GM19455 (cell line): ENCODE measurements at regions not wholly inside any gene's neighbourhood (a gene's known extent, or its start where the extent isn't known, plus 50 kb on each side); places are given as distances from the start of the nearest gene placed in this dataset.
"Not testable (repeated sequence)": the region's sequence is repeated elsewhere in the genome, so short reads cannot be mapped to it uniquely, and the experiment has no call there.

Experiments
- ATAC-seq: cut with Tn5 transposase; IDR thresholded peaks from one replicate; pipeline ENCODE4 v1.9.1; 2021; ENCODE audit not compliant: unreplicated experiment

DNA sequence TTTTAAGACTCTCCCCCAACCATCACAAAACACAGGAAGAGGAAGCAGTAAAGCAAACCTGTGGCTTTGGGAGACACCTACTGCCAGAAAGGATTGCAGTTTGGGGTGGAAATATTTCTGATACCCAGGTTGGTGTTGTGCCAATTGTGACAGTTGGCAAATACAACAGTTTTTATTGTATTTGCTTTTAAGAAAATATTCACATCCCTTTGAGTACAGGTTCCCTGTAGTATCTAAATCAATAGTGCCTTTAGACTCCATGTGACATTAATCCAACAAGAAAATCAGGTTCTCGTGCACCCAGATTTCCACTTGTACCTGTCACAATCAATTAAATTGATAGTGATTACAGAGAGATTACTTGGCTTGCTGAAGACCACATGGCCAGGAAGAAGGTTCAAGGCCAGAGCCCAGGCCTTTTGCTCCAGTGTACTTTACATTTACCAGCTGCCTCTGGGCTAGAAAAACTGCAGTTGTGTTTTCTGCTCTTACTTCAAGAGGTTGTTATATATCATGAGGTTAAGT is 361.2 kb downstream of the ATP23 start:
- no peak for ATAC-seq

DNA sequence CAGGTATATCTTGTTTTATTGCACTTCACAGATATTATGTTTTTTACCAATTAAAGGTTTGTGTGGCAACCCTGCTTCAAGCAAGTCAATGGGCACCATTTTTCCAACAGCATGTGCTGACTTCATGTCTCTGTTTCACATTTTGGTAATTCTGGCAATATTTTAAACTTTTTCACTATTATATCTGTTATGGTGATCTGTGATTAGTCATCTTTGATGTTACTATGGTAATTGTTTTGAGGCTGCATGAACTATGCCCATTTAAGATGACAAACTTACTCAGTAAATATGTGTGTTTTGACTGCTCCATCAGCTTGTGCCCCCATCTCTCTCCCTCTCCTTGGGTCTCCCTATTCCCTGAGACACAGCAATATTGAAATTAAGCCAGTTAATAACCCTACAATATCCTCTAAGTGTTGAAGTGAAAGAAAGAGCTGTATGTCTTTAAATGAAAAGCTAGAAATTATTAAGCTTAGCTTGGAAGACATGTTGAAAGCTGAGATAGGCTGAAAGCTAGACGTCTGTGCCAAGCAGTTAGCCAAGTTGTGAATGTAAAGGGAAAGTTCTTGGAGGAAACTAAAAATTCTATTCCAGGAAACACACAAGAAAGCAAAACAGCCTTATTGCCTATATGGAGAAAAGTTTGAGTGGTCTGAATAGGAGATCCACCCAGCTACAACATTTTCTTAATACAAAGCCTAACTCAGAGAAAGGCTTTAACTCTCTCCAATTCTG is 365.1 kb downstream of the ATP23 start:
- no peak for ATAC-seq

DNA sequence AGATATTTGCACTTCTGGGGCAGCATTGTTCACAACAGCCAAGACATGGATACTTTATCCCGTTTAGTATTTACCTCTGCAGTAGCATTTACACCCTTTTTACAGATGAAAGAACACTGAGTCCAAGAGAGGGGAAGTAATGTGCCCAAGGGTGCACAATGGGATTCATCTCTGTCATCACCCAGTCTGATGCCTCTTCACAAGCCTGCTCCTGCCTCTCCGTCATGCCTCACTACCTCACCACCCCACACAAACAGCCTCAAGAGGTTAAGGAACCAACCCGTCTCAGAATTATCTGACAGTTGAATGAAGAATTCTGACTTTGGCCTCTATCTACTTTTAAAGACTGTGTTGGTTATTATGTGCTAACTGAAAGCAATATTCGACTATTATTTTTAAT is 368.4 kb downstream of the ATP23 start:
- no peak for ATAC-seq

DNA sequence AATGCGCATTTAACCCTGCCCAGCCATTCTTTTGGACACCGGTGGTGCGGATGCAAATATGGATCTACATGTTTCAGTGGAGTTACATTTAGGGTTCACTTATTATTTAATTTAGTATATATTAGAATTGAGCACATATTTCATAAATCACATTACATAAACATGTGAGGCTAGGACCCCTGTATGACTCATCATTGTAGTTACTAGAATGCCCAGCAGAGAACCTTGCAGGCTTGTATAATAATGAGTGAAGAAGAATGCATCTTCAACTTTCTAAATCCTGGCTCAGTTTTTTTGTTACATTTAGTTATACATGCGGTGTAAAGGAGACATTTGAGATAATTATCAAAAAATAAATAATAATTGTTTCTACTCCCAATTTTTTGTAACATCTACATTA is 369.0 kb downstream of the ATP23 start:
- no peak for ATAC-seq

DNA sequence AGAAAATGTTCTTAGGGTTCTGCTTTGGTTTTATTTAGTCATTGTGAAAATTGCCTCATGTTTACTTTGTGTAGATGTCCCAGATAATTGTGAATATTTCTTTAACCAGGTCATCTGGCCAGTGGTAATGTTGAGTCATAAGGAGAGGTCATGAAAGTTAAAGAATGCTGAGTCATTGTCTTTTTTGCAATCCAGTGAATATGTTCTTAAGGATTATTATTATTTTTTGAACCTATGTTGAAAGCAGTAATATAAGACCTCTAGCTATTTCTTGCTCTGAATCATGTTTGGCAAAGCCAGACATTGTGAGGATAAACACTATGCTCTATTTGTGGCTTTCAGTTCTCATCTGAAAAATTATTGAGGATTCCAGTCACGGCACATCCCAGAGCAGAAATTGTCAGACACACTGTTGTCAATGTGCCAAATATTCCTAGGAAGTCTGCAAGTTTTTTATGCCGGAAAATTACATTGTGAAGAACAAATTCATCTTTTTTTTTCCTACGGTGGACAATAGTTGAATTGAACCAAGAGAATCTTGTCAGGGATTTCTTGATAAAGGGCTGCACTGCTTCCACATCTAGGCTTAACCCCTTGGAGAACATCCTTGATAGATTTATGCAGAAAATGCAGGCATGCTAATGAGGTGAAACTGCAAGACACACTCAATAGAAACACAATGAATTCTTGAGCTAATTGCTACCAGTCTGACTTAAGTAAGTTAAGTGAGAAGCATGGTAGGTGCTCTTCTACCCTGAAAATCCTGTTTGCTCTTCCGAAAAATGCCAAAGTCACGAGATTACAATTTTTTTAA is 369.6 kb downstream of the ATP23 start:
- ATAC-seq, result no peak

DNA sequence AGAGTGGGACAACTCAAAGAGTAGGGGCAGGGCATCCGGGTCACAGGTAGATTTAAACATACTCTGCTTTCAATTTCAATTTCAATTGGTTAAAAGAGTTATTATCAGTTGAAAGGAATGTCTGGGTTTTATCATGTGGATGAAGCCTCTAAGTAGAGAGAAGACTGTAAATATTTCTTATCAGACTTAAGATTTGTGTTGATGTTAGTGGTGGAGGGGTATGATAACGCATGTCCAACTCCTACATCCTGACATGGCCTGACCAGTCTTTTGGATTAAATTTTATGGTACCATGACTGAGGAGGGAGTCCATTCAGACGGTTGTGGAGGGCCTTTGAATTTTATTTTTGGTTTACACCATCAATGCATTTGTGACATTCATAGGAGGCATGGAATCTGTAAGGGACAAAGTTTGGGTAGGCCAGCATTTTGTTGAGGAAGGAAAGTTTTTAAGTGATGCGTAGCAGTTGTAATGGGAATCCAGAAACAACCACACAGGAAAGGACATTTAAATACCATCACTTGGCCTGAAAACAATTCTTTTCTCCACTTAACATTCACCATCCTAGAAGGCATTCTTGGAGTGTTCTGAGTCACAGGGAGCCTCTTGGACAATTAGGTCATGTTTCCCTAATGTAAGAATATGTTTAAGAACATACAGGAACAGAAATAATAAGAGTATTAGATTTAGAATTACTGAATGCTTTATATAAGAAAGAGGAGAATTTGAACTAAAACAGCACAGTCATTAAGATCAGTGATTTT is 371.9 kb downstream of the ATP23 start:
- ATAC-seq, result no peak

DNA sequence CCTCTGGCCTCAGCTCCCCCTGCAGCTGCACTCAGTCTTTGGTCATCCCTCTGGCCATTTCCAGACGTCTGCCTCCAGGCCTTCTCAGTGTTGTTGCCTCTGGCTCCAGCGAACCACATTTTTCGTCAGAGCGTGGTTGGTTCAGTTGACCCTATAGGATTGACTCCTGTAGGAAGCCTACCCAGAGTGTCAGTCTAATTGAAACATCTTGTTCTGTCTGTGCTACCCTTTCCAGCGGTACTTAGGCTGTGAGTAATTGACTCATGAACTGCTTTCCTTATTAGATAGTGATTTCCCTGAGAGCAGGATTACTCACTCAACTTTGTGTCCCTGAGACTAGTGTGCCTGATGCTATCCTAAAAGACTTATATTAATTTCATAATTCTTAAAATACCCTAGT is 373.2 kb downstream of the ATP23 start:
- no peak for ATAC-seq

DNA sequence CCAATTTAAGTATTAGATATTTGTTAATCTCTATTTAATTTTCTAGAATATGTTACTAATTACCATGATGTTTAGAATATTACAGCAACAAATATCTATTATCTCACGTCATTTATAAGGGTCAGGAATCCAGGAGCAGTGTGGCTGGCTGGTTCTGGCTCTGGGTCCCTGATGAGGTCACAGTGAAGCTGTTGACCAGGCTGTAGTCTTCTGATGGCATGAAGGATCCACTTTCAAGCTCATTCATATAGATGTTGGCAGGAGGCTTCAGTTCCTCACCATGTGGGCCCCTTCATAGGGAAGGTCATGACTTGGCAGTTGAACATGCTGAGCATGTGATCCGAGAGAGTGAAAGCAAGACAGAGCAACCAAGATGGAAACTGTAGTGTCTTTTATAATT is 375.6 kb downstream of the ATP23 start:
- ATAC-seq, result no peak

DNA sequence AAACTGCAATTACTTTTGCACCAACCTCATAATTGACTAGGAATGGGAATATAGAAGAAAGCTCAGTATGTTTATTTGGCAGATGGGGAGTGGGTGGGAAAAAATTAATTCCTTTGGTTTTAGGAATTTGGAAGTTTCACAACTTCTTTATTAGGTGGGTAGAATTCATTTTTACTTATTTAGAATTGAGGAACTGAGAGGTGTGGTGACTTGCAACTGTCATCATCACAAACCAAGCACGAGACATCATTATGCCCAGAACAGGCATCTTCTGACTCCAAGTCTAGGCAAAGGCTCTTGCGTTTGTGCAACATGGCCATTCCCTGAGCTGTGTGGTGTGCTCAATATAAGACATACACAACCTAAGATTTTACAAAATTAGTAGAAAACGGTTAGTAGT is 380.0 kb downstream of the ATP23 start:
- ATAC-seq, result peak; percentile 57

DNA sequence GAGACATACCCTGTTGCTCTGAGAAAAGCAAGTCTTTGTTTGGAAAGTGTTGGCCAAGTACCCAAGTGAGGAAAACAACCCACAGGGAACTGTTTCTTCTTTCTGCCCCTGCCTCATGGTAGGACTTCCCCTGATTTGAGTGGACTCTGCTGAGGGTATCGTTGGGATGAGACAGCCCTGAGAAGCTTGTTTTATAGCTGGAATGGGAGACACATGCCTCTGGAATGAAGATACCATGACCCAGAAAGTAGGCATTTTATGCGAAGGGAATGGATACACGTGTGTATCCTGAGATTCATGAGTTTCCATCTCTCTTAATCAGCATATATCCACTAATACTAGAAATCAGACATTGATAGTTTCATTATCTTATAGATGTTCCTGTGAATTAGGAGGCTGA is 382.3 kb downstream of the ATP23 start:
- ATAC-seq, result no peak

DNA sequence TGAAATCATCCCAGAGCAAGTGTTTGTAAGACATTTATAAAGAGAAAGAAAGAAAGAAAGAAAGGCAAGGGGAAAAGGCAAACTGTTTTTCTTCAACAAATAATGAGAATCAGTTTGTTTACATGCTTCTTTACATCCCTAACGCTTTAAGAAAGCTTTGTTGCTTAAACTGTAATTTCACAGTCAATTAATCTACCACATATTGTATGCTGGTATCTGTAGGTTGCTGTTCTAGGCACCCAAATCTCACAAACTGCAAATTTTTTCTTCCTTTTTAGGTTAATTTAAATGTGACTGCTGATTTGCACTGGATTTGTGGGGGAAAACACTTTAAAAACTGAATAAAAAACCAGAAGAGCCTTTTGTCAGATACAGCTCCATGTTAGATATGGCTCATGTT is 384.2 kb downstream of the ATP23 start:
- ATAC-seq, result no peak

DNA sequence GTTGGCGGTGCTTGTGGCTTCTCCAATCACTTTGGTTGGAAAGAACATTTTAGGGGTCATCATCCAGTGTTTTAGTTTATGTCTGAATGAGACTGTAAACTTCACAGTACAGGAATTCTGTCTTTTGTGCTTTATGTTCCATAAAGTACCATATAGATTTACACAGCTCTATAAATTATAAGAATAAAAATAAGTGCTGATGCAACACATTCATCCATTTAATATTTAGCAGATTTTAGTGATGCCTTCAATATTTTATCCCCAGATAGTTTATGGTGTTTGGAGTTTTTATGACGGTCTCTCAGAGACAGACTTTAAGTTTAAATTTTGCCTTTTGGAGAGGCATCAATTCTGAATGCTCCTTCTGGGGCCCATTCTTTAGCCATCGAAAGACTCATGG is 385.2 kb downstream of the ATP23 start:
- ATAC-seq, result no peak

DNA sequence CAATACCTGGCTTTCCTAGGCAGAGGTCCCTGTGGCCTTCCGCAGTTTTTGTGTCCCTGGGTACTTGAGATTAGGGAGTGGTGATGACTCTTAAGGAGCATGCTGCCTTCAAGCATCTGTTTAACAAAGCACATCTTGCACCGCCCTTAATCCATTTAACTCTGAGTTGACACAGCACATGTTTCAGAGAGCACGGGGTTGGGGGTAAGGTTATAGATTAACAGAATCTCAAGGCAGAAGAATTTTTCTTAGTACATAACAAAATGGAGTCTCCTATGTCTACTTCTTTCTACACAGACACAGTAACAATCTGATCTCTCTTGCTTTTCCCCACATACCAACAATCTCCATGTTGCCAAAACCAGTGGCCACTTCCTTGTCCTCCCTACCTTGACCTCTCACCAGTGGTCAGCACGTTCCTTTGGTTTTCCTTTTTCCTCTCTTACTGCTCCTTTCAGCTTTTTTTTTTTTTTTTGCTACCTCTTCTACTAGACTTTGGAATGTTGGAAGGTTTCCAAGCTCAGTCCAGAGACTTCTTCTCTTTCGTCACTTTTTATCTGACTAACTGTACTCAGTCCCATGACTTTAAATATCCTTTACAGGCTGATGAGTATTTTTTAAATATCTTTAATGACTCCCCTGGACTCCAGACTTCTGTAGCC is 395.3 kb downstream of the ATP23 start:
- ATAC-seq, result not testable (repeated sequence)

DNA sequence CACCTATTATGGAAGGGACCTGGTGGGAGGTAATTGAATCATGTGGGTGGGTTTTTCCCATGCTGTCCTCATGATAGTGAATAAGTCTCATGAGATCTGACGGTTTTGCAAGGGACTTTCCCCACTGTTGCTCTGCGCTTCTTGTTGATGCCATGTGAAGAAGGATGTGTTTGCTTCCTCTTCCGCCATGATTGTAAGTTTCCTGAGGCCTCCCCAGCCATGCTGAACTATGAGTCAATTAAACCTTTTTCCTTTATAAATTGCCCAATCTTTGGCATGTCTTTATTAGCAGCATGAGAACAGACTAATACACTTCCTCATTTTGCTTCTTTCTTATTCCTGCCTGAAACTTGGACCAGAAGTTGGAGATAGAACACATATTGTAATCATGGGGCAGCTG is 396.2 kb downstream of the ATP23 start:
- ATAC-seq, result not testable (repeated sequence)

DNA sequence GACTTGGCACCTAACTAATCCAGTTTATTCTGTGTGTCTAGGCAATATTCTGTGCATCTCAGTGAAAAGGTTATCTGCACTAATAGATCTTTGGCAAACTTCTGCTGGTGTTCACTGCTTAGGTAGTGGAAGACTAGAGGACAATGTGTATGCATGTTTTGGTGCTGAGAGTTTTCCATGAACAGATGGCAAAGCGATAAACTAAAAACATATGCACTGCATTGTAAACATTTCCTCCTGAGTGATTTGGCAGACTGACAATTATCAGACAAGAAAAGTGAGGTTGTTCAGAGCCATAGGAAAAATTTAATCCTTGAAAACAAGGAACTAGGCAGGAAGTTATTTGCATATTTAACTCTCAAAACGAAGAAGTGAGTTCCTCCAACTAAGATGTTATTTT is 400.4 kb downstream of the ATP23 start:
- no peak for ATAC-seq

DNA sequence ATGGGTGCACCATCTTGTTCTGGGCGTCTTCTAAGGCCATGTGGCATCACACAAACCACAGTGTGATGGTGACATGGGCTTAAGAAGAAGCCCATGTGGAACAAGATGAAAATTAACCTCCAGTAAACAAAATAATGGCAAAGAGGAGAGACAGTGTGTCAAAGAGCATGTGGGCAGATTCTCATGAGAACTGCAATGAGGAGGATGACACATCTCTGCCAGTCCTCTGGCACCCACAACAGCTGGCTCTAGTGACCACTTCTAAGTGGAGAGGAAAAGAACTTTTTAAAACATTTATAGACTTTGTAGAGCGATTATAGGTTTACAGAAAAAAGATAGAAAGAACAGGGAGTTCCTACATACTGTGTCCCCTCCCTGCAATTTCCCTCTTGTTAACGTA is 401.4 kb downstream of the ATP23 start:
- no peak for ATAC-seq

DNA sequence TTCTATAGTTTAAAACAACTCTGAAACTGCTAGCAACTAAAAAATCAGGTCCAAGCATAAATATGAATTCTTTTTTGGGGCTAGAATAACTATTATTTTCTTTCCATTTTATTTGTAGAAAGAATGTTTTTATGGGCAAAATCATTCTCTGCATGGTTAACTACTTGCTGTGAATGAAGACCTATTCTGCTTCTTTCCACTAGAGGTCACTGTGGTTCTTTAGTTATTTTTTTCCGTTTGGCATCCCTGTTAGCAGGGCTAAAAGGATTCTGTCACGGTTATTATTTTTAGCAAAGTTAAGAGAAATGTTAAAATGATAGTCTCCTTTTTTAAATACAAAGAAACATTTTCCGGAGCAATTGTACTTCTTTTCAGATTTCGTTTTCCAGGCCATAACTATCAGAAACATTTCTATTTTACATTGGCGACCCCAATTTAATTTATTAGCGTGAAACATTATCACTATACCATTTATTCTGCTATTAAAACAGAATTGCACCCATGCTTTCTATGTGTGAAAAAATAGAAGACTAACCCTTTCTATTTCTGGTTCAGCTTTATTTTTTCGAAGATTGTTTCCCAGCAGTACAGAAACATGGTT is 404.8 kb downstream of the ATP23 start:
- ATAC-seq, result peak; percentile 71

DNA sequence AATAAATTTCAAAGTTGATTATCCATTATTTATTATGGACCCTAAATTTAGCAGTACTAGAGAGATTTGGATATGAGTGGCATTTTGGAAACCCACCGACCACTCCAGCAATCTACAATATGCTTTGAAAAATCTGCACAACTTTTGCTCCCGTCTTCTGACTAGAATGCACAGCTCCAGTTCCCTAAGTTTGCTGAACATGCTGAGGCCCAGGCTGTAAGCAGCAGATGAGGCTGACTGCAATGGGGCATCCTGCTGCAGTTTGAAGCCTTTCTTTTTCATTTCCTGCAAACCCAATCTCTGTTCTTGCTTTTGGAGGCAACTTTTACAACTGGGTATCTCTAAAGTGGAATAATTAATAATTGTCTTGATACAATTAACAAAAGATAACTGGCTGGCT is 405.8 kb downstream of the ATP23 start:
- ATAC-seq, result no peak

DNA sequence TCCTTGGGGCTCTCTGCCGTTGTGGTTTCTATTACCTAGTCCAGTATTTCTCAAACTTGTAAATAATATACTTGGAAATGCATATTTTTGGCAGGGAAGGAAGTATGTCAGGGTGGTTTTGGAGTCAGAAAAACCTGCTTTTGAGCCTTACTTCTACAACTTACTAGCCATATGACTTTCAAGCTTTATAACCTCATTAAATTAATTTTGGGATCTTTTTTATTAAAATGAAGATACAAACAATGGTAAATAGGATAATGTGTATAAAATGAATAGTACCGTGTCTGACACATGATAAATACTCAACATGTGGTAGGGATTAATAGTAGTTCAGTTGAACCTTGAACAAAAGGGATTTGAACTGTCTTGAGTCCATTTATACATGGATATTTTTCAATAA is 406.3 kb downstream of the ATP23 start:
- no peak for ATAC-seq

DNA sequence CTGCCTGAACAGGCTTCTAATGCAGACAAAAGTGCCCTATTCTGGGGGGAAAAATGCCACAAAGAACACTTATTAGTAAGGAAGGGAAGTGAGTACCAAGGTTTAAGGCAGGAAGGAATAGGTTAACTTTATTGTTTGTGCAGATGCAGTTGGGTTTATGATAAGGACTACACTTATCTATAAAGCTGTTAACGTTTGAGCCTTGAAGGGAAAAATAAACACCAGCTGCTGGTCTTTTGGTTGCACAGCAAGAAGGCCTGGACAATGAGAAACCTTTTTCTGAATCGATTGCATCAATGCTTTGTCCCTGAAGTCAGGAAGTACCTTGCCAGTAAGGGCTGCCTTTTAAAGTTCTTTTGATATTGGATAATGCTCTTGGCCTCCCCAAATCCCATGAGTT is 407.8 kb downstream of the ATP23 start:
- no peak for ATAC-seq

DNA sequence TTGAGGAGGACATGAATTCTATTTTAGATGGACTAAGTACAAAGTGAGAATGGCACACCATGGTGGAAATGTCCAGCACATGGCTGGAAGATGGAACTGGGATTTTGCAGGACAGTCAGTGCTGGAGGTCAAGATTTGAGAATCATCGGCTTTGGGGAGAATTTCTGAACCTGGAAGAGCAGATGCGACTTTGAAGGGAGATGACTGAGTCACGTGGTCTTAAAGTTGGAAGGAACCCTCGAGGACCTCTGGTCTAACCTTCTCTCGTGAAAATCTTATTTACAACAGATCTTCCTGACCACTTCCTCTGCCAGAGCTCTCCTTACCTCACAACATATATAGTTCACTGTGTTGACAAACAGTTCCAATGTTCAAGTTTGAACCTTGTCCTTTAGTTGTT is 415.4 kb downstream of the ATP23 start:
- no peak for ATAC-seq
